ENCODE measurements at regions not wholly inside any gene's neighbourhood (a gene's known extent, or its start where the extent isn't known, plus 50 kb on each side); places are given as distances from the start of the nearest gene placed in this dataset.

- Histone ChIP-seq H4K20me1 (ENCODE audit: insufficient read depth, poor library complexity, severe bottlenecking) (no peaks in the 10 kb centered on the region), H3K9me2 (replicated peaks; ENCODE audit: insufficient read depth) (no peaks in the 10 kb centered on the region), H3K4me1 (ENCODE audit: insufficient read depth) (no peaks in the 10 kb centered on the region), H3K27me3 (no peaks in the 10 kb centered on the region), H3K27ac (no peak overlapping the region), H3K9me3 (ENCODE audit: low read depth) (no peaks in the 10 kb centered on the region), H3K36me3 (replicated peaks; ENCODE audit: insufficient read depth, low read depth) (no peaks in the 10 kb centered on the region), H2AFZ (no peak overlapping the region), H3K4me3 (no peak overlapping the region), H3K79me2 (no peaks in the 10 kb centered on the region), H3K4me2 (no peak overlapping the region)
- no peak for DNase-seq (ENCODE audit: low spot score)
- TF ChIP-seq EZH2 (IDR thresholded peaks at IDR 0.05; ENCODE audit: borderline replicate concordance): no peak
- TF ChIP-seq CTCF (IDR thresholded peaks at IDR 0.05; ENCODE audit: poor library complexity): no peak
- TF ChIP-seq EZH2phosphoT487 (IDR thresholded peaks at IDR 0.05; ENCODE audit: low read depth, severe bottlenecking, unreplicated experiment): no peak
These were observed 756.3 kb downstream of the CCDC85A start for GRCh38 chr2:56940054-56940453.

- TF ChIP-seq EZH2phosphoT487 (IDR thresholded peaks at IDR 0.05; ENCODE audit: low read depth, severe bottlenecking, unreplicated experiment): no peak
- no peak for TF ChIP-seq EZH2 (IDR thresholded peaks at IDR 0.05; ENCODE audit: borderline replicate concordance)
- no peak for TF ChIP-seq CTCF (IDR thresholded peaks at IDR 0.05; ENCODE audit: poor library complexity)
- H2AFZ ChIP-seq: no peak overlapping the region
- H3K4me1 ChIP-seq (ENCODE audit: insufficient read depth): no peaks in the 10 kb centered on the region
These were observed 769.1 kb downstream of the CCDC85A start for GRCh38 chr2:56952871-56953270.

GRCh38 chr2:56960581-56960980 lies 776.8 kb downstream of the CCDC85A start:
- DNase-seq (ENCODE audit: low spot score): no peak
- H3K4me2 ChIP-seq: no peak overlapping the region
- H3K9me2 ChIP-seq (replicated peaks; ENCODE audit: insufficient read depth): no peaks in the 10 kb centered on the region
- H3K27me3 ChIP-seq: no peaks in the 10 kb centered on the region
- H3K79me2 ChIP-seq: no peaks in the 10 kb centered on the region
- no peaks in the 10 kb centered on the region for H3K36me3 ChIP-seq (replicated peaks; ENCODE audit: insufficient read depth, low read depth)
- H2AFZ ChIP-seq: no peak overlapping the region
- no peak overlapping the region for H3K4me3 ChIP-seq
- H3K27ac ChIP-seq: no peak overlapping the region
- no peaks in the 10 kb centered on the region for H4K20me1 ChIP-seq (ENCODE audit: insufficient read depth, poor library complexity, severe bottlenecking)
- 82% methylated on average over 1 of the region's 1 CpG for WGBS (ENCODE audit: low lambda C conversion rate, missing lambda C conversion rate)
- H3K4me1 ChIP-seq (ENCODE audit: insufficient read depth): no peaks in the 10 kb centered on the region
- TF ChIP-seq EZH2 (IDR thresholded peaks at IDR 0.05; ENCODE audit: borderline replicate concordance) (no peak), CTCF (IDR thresholded peaks at IDR 0.05; ENCODE audit: poor library complexity) (no peak)
- H3K9me3 ChIP-seq (ENCODE audit: low read depth): no peaks in the 10 kb centered on the region

More at GRCh38 chr2:56952871-56953270, 769.1 kb downstream of the CCDC85A start:
- H3K27me3 ChIP-seq: no peaks in the 10 kb centered on the region
- no peak overlapping the region for H3K4me2 ChIP-seq
- no peaks in the 10 kb centered on the region for H3K9me2 ChIP-seq (replicated peaks; ENCODE audit: insufficient read depth)
- H3K4me3 ChIP-seq: no peak overlapping the region
- no peaks in the 10 kb centered on the region for H3K36me3 ChIP-seq (replicated peaks; ENCODE audit: insufficient read depth, low read depth)
- H3K79me2 ChIP-seq: no peaks in the 10 kb centered on the region
- no peak for DNase-seq (ENCODE audit: low spot score)
- no peaks in the 10 kb centered on the region for H4K20me1 ChIP-seq (ENCODE audit: insufficient read depth, poor library complexity, severe bottlenecking)
- H3K9me3 ChIP-seq (ENCODE audit: low read depth): no peaks in the 10 kb centered on the region
- H3K27ac ChIP-seq: no peak overlapping the region
- WGBS (ENCODE audit: low lambda C conversion rate, missing lambda C conversion rate): 83% methylated on average over 2 of the region's 2 CpGs

GRCh38 chr2:56962673-56963072 lies 778.9 kb downstream of the CCDC85A start:
- Histone ChIP-seq H2AFZ (no peak overlapping the region), H3K4me3 (no peak overlapping the region), H3K36me3 (replicated peaks; ENCODE audit: insufficient read depth, low read depth) (no peaks in the 10 kb centered on the region), H3K9me3 (ENCODE audit: low read depth) (no peaks in the 10 kb centered on the region), H3K27me3 (no peaks in the 10 kb centered on the region), H3K9me2 (replicated peaks; ENCODE audit: insufficient read depth) (no peaks in the 10 kb centered on the region), H3K27ac (no peak overlapping the region), H3K4me1 (ENCODE audit: insufficient read depth) (no peaks in the 10 kb centered on the region), H3K4me2 (no peak overlapping the region), H4K20me1 (ENCODE audit: insufficient read depth, poor library complexity, severe bottlenecking) (no peaks in the 10 kb centered on the region), H3K79me2 (no peaks in the 10 kb centered on the region)
- WGBS (ENCODE audit: low lambda C conversion rate, missing lambda C conversion rate): 97% methylated on average over 1 of the region's 1 CpG
- no peak for DNase-seq (ENCODE audit: low spot score)
- TF ChIP-seq EZH2 (IDR thresholded peaks at IDR 0.05; ENCODE audit: borderline replicate concordance) (no peak), EZH2phosphoT487 (IDR thresholded peaks at IDR 0.05; ENCODE audit: low read depth, severe bottlenecking, unreplicated experiment) (no peak), CTCF (IDR thresholded peaks at IDR 0.05; ENCODE audit: poor library complexity) (no peak)

Measured in hepatocyte (in vitro differentiated cells).